GM10248 (cell line): ENCODE measurements at regions not wholly inside any gene's neighbourhood (a gene's known extent, or its start where the extent isn't known, plus 50 kb on each side); places are given as distances from the start of the nearest gene placed in this dataset.

ENCODE experiments used
- CTCF ChIA-PET: fragments of 300-600 bp; sonication (Branson Sonifier 250); formaldehyde crosslinking; extraction: SDS; loops from one replicate; lab custom pipeline; 2021; ENCODE audit warnings: antibody characterized with exemption; lab: Yijun Ruan, JAX
- POLR2A ChIA-PET: fragments of 350-650 bp; sonication (Branson Sonifier 250); formaldehyde crosslinking; extraction: SDS; loops from one replicate; lab custom pipeline; 2020; ENCODE audit warnings: antibody characterized with exemption; lab: Yijun Ruan, JAX
- DNase-seq: peaks from one replicate; pipeline ENCODE4 v3.0.0; 2012; ENCODE audit errors: extremely low spot score
- CTCF ChIP-seq: IDR thresholded peaks from 2 replicates; pipeline ENCODE4 v1.5.1; 2012; ENCODE audit warnings: mild to moderate bottlenecking, low read depth; ENCODE audit errors: extremely low read depth, missing control alignments, control extremely low read depth

GRCh38 chr2:228956701-228957474, 314.2 kb downstream of the PID1 start:
- DNase-seq, result no peak
- POLR2A ChIA-PET, result no interaction called here
- TF ChIP-seq CTCF, result no peak
- CTCF ChIA-PET, result no interaction called here

GRCh38 chr2:228949831-228950230, 321.3 kb downstream of the PID1 start:
- CTCF ChIA-PET, result no interaction called here

GRCh38 chr2:228945710-228946109, 325.4 kb downstream of the PID1 start:
- no peak for TF ChIP-seq CTCF
- POLR2A ChIA-PET, result no interaction called here
- CTCF ChIA-PET, result interaction anchor here (1.1 kb wide), 1 partner anchor 9 kb away, joined by 5 read pairs; no protein-coding TSS in a partner anchor

More at GRCh38 chr2:228949831-228950230, 321.3 kb downstream of the PID1 start:
- no peak for DNase-seq
- TF ChIP-seq CTCF, result no peak
- POLR2A ChIA-PET, result no interaction called here

GRCh38 chr2:228942856-228943255, 328.2 kb downstream of the PID1 start:
- DNase-seq, result no peak
- CTCF ChIA-PET, result no interaction called here
- POLR2A ChIA-PET, result no interaction called here
- no peak for TF ChIP-seq CTCF

More at GRCh38 chr2:228945710-228946109, 325.4 kb downstream of the PID1 start:
- no peak for DNase-seq

- ChIA-PET POLR2A (no interaction called here), CTCF (no interaction called here)
- DNase-seq, result no peak
- TF ChIP-seq CTCF, result no peak
These were observed 332.5 kb downstream of the PID1 start for GRCh38 chr2:228938629-228939028.

GRCh38 chr2:228927028-228928010, 343.8 kb downstream of the PID1 start:
- DNase-seq, result no peak
- TF ChIP-seq CTCF, result no peak
- ChIA-PET POLR2A (no interaction called here), CTCF (interaction anchor here (1.6 kb wide), 1 partner anchor 12 kb away, joined by 4 read pairs; no protein-coding TSS in a partner anchor)
